ENCODE measurements at regions not wholly inside any gene's neighbourhood (a gene's known extent, or its start where the extent isn't known, plus 50 kb on each side); places are given as distances from the start of the nearest gene placed in this dataset.
"Not testable (repeated sequence)": the region's sequence is repeated elsewhere in the genome, so short reads cannot be mapped to it uniquely, and the experiment has no call there.

DNA sequence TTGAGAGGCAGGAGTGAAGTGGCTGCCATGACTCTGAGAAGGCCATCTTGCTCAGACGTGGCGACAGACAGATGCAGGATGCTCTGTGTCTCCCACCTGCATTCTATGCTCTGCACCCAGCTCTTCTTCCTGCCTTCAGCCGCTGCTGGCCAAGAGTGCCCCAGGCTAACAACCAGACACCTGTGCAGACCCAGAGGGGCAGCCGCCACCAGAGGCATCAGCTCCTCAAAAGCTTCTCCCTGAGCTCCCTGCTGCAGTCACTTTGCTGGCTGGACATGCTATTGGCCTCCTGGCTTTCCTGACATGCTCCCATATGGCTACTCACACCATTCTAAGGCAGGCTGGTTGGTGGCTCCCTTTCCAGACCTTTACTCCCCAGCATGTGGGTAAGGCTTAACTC is 70.6 kb upstream of the GRB10 start:
- no peak for DNase-seq

- no peak for DNase-seq
Measured at GRCh38 chr7:50852901-50853300, 70.2 kb upstream of the GRB10 start.

DNA sequence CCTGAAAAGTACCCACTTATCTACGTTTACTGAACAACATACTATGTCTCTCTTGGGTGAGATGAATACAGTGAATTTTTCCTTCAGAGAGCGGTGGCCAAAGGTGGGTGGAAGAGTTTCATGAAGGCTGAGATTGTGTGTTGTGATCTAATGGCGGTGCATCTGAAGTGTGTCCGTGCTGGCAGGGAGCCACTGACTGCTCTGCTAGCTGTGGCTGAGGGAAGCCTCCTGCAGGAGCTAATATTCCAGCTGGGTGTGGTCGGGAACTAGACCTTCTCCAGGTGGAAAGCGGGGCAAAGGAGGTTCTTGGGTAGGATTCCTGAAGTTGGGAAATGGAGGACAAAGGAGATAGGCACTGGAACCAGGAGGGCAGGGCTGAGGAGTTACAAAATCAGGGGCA is 69.2 kb upstream of the GRB10 start:
- DNase-seq: no peak

DNA sequence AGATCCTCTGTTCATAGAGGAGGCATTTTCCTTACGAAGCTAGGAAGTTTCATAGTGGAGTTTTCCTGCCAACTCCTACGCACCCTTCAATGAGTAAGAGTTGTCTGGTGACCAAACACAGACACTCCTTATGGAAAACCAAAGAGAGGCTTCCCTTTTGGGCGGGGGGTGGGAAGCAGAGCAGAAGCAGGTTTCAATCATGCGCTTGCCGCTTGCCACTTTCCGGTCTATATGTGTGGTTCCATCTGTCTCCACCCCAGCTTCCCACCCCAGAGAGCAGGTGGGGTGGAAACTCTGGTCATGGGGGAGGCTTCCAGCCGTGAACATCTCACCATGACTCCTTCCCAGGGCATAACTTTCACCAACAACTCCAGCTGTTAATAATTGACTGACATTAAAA is 68.8 kb upstream of the GRB10 start:
- DNase-seq: no peak

DNA sequence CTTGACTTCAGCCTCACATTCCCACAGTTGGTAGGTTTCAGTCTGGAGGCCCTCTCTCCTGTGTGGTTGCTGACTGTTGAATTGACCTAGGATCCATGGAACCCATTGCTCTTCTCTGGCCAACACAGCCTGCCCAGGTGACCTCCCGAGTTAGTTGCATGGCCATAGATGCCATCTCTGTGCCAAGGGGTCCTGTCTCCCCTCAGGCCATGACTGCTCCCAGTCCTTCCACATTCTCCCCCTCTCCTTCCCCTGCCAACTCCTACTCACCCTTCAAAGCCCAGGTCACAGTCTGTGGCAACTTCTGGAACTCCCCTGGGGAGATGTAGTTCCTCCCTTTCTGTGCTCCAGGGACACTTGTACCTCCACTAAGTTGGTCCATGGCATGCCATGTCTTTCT is 67.3 kb upstream of the GRB10 start:
- DNase-seq: no peak

- no peak for DNase-seq
Measured at GRCh38 chr7:50848203-50848602, 65.5 kb upstream of the GRB10 start.

GRCh38 chr7:50844861-50845260 is 62.2 kb upstream of the GRB10 start:
- DNase-seq: not testable (repeated sequence)

- DNase-seq: no peak
Measured at GRCh38 chr7:50842041-50842440, 59.3 kb upstream of the GRB10 start.

DNA sequence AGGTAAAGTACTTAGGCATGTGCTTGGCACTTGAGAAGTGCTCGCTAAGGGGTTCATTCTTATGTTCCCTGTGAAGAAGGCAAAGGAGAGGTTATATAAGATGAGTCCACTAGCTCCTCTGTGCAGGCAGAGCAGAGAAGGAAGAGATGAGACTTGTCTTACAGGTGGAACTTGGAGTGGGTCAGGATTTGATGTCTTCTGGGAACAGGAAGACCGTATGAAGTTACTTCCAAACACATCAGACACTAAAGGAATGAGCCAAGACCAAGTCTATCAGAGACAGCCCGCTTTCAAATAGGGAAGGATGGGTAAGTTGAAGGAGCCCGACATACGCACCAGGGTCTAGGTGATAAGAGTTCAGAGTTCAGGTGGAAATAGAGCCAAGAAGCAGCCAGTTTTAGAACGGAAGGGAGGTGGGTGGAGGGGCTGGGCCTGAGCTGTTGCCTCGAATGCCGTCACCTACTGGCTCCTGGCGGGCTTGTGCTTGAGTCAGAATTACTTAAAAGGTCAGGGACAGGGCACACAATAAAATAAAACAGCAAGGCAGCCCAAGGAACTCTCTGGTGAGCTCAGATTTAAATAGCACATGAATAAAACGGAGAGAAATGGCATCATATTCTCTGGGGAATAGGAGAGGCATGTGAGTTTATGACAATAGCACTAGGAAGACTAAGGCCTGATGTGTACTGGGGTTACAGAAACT is 56.1 kb upstream of the GRB10 start:
- no peak for DNase-seq

DNA sequence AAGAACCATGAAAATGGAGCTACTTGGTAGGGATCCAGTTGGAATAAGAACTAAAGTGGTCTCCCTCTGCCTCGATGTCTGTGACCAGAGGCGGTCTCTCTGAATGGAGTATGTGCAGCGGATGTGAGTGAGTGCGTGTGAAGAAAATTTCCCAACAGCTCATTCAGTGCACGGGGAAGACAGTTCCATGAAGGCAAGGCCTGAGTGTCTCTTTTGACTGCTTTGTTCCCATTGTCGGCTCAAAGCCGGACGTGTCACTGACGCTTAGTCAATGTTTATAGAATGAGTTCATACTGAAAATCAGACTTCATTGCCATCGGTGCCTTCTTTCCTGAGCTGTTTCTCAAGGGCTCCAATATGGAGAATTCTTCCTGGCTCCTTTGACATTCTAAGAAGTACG is 55.3 kb upstream of the GRB10 start:
- no peak for DNase-seq

GRCh38 chr7:50836646-50837045 is 54.0 kb upstream of the GRB10 start:
- no peak for DNase-seq

- DNase-seq: no peak
Measured at GRCh38 chr7:50835156-50835555, 52.5 kb upstream of the GRB10 start.

DNA sequence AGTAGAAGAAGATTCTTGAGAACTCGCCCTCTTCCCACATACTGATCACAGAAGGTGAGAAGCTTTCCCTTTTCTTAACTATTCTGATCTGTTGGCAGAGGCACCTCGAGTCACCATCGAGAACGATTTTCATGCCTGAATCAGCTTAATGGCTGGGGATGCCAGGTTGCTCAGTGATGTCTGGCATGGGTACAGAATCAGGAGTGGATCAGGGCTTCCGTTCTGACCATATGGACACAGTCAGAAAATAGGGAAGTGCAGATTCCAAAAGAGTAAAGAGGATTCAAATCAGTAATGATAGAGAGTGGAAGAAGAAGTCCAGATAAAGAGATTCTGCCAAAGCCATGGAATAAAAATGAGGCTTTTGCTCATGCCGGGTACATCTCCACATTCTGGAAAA is 52.0 kb upstream of the GRB10 start:
- no peak for DNase-seq

DNA sequence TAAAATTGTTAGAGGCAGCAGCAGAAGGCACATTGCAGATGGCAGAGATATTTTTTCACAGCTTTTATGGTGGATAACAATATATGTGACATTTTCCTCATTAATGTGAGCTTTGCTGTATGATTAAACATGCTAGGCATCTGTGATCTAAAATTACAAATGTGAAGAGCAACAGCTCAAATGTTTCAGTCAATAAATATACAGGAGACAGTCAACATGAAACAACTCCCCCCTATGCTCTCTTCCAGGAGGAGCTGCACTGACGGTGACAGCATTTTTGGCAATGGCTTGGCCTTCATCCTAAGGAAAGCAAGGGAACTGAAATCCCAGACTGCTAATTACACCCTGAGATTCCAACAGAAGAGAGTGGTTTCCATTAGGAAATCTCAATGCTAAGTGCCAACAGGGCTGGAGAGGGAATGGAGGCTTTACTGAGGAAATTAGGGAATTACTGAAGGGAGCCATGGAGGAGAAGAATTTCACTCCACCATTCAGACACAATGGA is 51.4 kb upstream of the GRB10 start:
- no peak for DNase-seq

DNA sequence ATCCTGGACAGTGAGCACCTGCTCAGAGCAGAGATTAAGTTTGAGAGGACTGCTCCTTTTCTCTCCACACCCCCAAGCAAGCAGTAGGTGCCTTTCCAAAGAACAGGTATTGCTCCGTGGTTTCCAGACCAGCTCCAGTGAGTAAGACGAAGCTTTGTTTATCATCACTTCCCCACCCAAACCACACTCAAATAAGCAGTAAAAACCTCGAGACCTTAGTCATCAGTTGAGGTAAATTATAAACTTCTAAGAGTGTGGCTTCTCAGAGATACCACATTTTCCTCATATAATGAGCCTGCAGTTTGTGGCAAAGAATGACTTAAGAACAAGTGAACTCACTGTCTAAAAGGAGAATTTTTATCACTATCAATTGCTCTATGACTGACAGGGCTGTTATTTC is 50.0 kb upstream of the GRB10 start:
- no peak for DNase-seq
